Stimulated activated CD4-positive, alpha-beta T cell treated with anti-CD3 and anti-CD28 coated beads, Interleukin-2, amount 100 ng/mL, for 48 hours (primary cell): ENCODE measurements at regions not wholly inside any gene's neighbourhood (a gene's known extent, or its start where the extent isn't known, plus 50 kb on each side); places are given as distances from the start of the nearest gene placed in this dataset.
"Not testable (repeated sequence)": the region's sequence is repeated elsewhere in the genome, so short reads cannot be mapped to it uniquely, and the experiment has no call there.

Experiments used
- DNase-seq, 2 donors: peaks; one replicate each; pipeline ENCODE4 v3.0.0-alpha.2; 2020

- no peak for DNase-seq
Measured at GRCh38 chr2:58503918-58504317, 262.8 kb upstream of the FANCL start.

- no peak for DNase-seq
Measured at GRCh38 chr2:58502931-58503330, 261.8 kb upstream of the FANCL start.

- DNase-seq = no peak
Measured at GRCh38 chr2:58501371-58502160, 260.4 kb upstream of the FANCL start.

- no peak for DNase-seq
Measured at GRCh38 chr2:58497168-58497567, 256.0 kb upstream of the FANCL start.

GRCh38 chr2:58495806-58496205 is 254.7 kb upstream of the FANCL start:
- DNase-seq = no peak

GRCh38 chr2:58494071-58494501 is 253.0 kb upstream of the FANCL start:
- DNase-seq = no peak

- DNase-seq = no peak
Measured at GRCh38 chr2:58484629-58485028, 243.5 kb upstream of the FANCL start.

GRCh38 chr2:58484221-58484620 is 243.1 kb upstream of the FANCL start:
- DNase-seq = no peak

- no peak for DNase-seq
Measured at GRCh38 chr2:58483307-58483706, 242.2 kb upstream of the FANCL start.

- no peak for DNase-seq
Measured at GRCh38 chr2:58481670-58482069, 240.5 kb upstream of the FANCL start.

- DNase-seq = no peak
Measured at GRCh38 chr2:58480141-58480540, 239.0 kb upstream of the FANCL start.

GRCh38 chr2:58479535-58480140 is 238.5 kb upstream of the FANCL start:
- DNase-seq = no peak

- no peak for DNase-seq
Measured at GRCh38 chr2:58476556-58476955, 235.4 kb upstream of the FANCL start.

- DNase-seq = no peak
Measured at GRCh38 chr2:58475756-58476155, 234.6 kb upstream of the FANCL start.

- DNase-seq = no peak
Measured at GRCh38 chr2:58473165-58473564, 232.0 kb upstream of the FANCL start.

- no peak for DNase-seq
Measured at GRCh38 chr2:58466804-58467203, 225.7 kb upstream of the FANCL start.

GRCh38 chr2:58466021-58466420 is 224.9 kb upstream of the FANCL start:
- not testable (repeated sequence) for DNase-seq

GRCh38 chr2:58460670-58461069 is 219.5 kb upstream of the FANCL start:
- no peak for DNase-seq

GRCh38 chr2:58449286-58450010 is 208.3 kb upstream of the FANCL start:
- no peak for DNase-seq

- no peak for DNase-seq
Measured at GRCh38 chr2:58448845-58449244, 207.7 kb upstream of the FANCL start.

GRCh38 chr2:58448065-58448507 is 207.0 kb upstream of the FANCL start:
- peak; percentile 11 to 32 for DNase-seq

- no peak for DNase-seq
Measured at GRCh38 chr2:58447586-58447985, 206.5 kb upstream of the FANCL start.

GRCh38 chr2:58441643-58442042 is 200.5 kb upstream of the FANCL start:
- no peak for DNase-seq

GRCh38 chr2:58436872-58437271 is 195.7 kb upstream of the FANCL start:
- DNase-seq = no peak
